Caco-2 (cell line): ENCODE measurements at regions not wholly inside any gene's neighbourhood (a gene's known extent, or its start where the extent isn't known, plus 50 kb on each side); places are given as distances from the start of the nearest gene placed in this dataset.

ENCODE experiments used
- BruUV-seq: library from RNA; stranded (reverse); fragments of 400-500 nt; replicated peaks from 2 replicates; lab custom pipeline; 2021; lab: Mats Ljungman, UMichigan
- CTCF ChIA-PET: fragments of 300-600 bp; sonication (Branson Sonifier 250); formaldehyde crosslinking; loops from one replicate; lab custom pipeline; 2022; ENCODE audit warnings: antibody characterized with exemption; lab: Charles Lee
- POLR2A ChIA-PET: fragments of 300-600 bp; sonication (Branson Sonifier 250); formaldehyde crosslinking; loops from one replicate; lab custom pipeline; 2022; ENCODE audit warnings: antibody characterized with exemption; lab: Charles Lee
- DNase-seq, 2 experiments: peaks; one replicate each; pipeline versions ENCODE4 v3.0.0 to v3.0.0-alpha.2; 2020 to 2022
- H3K27me3 ChIP-seq: replicated peaks from 2 replicates; pipeline ENCODE4 v1.6.0; 2011; ENCODE audit warnings: low read length; ENCODE audit not compliant: control insufficient read depth, insufficient read depth
- H3K36me3 ChIP-seq: 2 replicates; pipeline ENCODE4 v1.5.1; 2011; ENCODE audit warnings: low read length; ENCODE audit not compliant: control insufficient read depth, insufficient read depth
- H3K4me1 ChIP-seq: fragments of 250-450 bp; sonication (Bioruptor Pico); 2 replicates; pipeline ENCODE4 v1.5.1; 2020; ENCODE audit warnings: mild to moderate bottlenecking
- H3K4me3 ChIP-seq: 2 replicates; pipeline ENCODE4 v1.5.1; 2011; ENCODE audit warnings: low read depth, mild to moderate bottlenecking, control low read depth, low read length
- H3K9me3 ChIP-seq: fragments of 250-450 bp; sonication (Bioruptor Pico); 2 replicates; pipeline ENCODE4 v1.5.1; 2020; ENCODE audit warnings: mild to moderate bottlenecking, moderate library complexity
- H3K27ac Mint-ChIP-seq: one replicate; pipeline ENCODE4 v1.8.0; 2022; ENCODE audit warnings: mixed read lengths; ENCODE audit not compliant: unreplicated experiment
- H3K27me3 Mint-ChIP-seq: one replicate; pipeline ENCODE4 v1.8.0; 2022; ENCODE audit warnings: mixed read lengths; ENCODE audit not compliant: insufficient read depth, unreplicated experiment
- H3K36me3 Mint-ChIP-seq: one replicate; pipeline ENCODE4 v1.8.0; 2022; ENCODE audit warnings: mild to moderate bottlenecking, mixed read lengths; ENCODE audit not compliant: insufficient read depth, unreplicated experiment
- H3K4me1 Mint-ChIP-seq: one replicate; pipeline ENCODE4 v1.8.0; 2022; ENCODE audit warnings: low read depth, mixed read lengths; ENCODE audit not compliant: unreplicated experiment
- H3K4me3 Mint-ChIP-seq: one replicate; pipeline ENCODE4 v1.8.0; 2022; ENCODE audit warnings: mild to moderate bottlenecking, moderate library complexity, mixed read lengths; ENCODE audit not compliant: unreplicated experiment
- H3K9me3 Mint-ChIP-seq: one replicate; pipeline ENCODE4 v1.8.0; 2022; ENCODE audit warnings: mixed read lengths; ENCODE audit not compliant: unreplicated experiment
- intact Hi-C: fragments of 100-400 bp; cut with micrococcal nuclease; formaldehyde crosslinking; loops from one replicate; pipeline ENCODE4 v1.10.0; 2022; ENCODE audit not compliant: unreplicated experiment
- TF ChIP-seq, protein P1 (sequence below), 2 experiments: fragments of 200-600 bp in 1 of 2; IDR thresholded peaks; 1 replicate in 1 of 2; 2 replicates in 1 of 2; pipeline versions ENCODE4 v1.5.1 to v1.8.0; 2011 to 2022; ENCODE audit warnings: antibody characterized with exemption in 1 of 2, control low read depth in 1 of 2, inconsistent platforms in 1 of 2, low read depth in 1 of 2, low read length in 1 of 2, mild to moderate bottlenecking in 1 of 2, moderate library complexity in 1 of 2; ENCODE audit not compliant: insufficient read depth in 1 of 2, severe bottlenecking in 1 of 2, unreplicated experiment in 1 of 2

DNA sequence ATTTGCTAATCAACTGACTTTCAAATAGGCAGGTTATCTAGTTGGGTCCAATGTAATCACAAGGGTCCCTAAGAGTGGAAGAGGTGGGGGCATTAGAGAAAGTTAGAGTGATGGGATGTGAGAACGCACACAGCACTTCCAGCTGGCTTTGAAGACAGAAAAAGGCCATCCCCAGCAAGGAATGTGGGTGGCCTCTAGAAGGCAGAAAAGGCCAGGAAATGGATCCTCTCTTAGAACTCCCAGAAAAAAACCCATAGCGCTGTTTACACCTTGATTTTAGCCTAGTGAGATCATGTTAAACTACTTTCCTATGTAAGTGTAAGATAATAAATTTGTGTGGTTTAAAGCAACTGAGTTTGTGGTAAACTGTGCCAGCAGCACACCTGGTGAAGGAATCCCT, 219.5 kb upstream of the HABP2 start:
- H3K27ac Mint-ChIP-seq: no peak overlapping the region
- peaks cover 10% of the 10 kb centered on the region for H3K27me3 Mint-ChIP-seq
- H3K4me3 ChIP-seq: no peak overlapping the region
- no peak overlapping the region for H3K4me3 Mint-ChIP-seq
- TF ChIP-seq, protein P1, sequence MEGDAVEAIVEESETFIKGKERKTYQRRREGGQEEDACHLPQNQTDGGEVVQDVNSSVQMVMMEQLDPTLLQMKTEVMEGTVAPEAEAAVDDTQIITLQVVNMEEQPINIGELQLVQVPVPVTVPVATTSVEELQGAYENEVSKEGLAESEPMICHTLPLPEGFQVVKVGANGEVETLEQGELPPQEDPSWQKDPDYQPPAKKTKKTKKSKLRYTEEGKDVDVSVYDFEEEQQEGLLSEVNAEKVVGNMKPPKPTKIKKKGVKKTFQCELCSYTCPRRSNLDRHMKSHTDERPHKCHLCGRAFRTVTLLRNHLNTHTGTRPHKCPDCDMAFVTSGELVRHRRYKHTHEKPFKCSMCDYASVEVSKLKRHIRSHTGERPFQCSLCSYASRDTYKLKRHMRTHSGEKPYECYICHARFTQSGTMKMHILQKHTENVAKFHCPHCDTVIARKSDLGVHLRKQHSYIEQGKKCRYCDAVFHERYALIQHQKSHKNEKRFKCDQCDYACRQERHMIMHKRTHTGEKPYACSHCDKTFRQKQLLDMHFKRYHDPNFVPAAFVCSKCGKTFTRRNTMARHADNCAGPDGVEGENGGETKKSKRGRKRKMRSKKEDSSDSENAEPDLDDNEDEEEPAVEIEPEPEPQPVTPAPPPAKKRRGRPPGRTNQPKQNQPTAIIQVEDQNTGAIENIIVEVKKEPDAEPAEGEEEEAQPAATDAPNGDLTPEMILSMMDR (IDR thresholded peaks at IDR 0.05; ENCODE audit: insufficient read depth in 1 of 2, low read depth in 1 of 2, low read length in 1 of 2, severe bottlenecking in 1 of 2, unreplicated experiment in 1 of 2): peak in 1 of 2 experiments; percentile 12
- H3K27me3 ChIP-seq: no peaks in the 10 kb centered on the region
- no peaks in the 10 kb centered on the region for H3K36me3 ChIP-seq
- POLR2A ChIA-PET: no interaction called here
- intact Hi-C loops: no loop called here
- H3K36me3 Mint-ChIP-seq: no peaks in the 10 kb centered on the region
- no peak for DNase-seq
- peaks cover 14% of the 10 kb centered on the region for H3K9me3 Mint-ChIP-seq
- H3K9me3 ChIP-seq: 0 out of 2 replicates have a peak, but pooled peaks cover 5% of the 10 kb centered on the region
- BruUV-seq: no TSS peak
- no peaks in the 10 kb centered on the region for H3K4me1 ChIP-seq
- no peaks in the 10 kb centered on the region for H3K4me1 Mint-ChIP-seq
- CTCF ChIA-PET: interaction anchor here (0.7 kb wide), 1 partner anchor 52 kb away, joined by 5 read pairs; no protein-coding TSS in a partner anchor

DNA sequence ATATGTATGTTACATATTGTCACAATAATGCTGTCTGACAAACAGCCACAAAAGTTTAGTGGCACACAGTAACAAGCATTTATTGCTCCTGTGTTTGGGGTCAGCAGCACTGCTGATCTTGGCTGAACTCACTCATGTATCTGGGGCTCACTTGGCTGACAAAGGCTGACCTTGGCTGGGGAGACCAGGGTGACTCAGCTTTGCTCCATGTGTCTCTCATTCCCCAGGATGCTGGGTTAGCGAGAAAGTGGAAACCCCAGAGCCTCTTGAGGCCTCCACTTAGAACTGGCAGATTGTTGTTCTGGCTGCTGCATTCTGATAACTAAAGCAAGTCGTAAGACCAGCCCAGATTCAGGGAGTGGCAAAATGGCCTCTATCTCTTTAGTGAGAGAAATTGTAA, 217.3 kb upstream of the HABP2 start:
- Histone ChIP-seq H3K4me1 (no peaks in the 10 kb centered on the region), H3K27me3 (no peaks in the 10 kb centered on the region), H3K4me3 (no peak overlapping the region), H3K9me3 (0 out of 2 replicates have a peak, but pooled peaks cover 5% of the 10 kb centered on the region), H3K36me3 (no peaks in the 10 kb centered on the region)
- ChIA-PET CTCF (no interaction called here), POLR2A (no interaction called here)
- no peaks in the 10 kb centered on the region for H3K4me1 Mint-ChIP-seq
- DNase-seq: no peak
- intact Hi-C loops: no loop called here
- no TSS peak for BruUV-seq
- TF ChIP-seq, protein P1 (IDR thresholded peaks at IDR 0.05; ENCODE audit: insufficient read depth in 1 of 2, low read depth in 1 of 2, low read length in 1 of 2, severe bottlenecking in 1 of 2, unreplicated experiment in 1 of 2): no peak
- H3K36me3 Mint-ChIP-seq: no peaks in the 10 kb centered on the region
- peaks cover 14% of the 10 kb centered on the region for H3K9me3 Mint-ChIP-seq
- H3K4me3 Mint-ChIP-seq: no peak overlapping the region
- H3K27me3 Mint-ChIP-seq: peaks cover 10% of the 10 kb centered on the region
- H3K27ac Mint-ChIP-seq: no peak overlapping the region

DNA sequence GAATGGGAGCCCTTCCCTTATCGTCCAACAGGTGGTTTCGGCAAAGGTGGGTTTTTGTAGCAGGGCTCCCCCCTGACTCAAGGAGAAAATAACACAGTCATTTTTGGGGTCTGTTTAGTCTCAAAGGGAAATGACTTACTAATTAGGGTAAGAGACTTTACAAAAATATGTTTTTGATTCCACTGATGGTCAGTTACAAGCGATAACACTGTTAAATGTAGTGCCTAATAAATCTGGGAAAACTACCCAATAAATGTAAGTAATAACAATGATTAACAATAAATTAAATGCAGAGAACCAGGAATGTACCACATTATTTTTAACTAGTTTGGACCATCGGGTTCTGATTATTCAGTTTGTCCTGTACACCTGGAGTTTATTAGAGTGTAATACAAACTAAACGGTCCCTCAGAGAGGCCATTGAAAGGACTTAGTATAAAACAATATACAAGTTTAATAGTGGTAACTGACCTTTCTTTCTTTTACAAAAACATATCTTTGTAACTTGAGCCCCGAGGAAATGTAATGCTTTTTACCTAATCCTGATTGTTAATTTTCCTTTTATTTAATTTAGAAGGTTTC, 216.2 kb upstream of the HABP2 start:
- DNase-seq: no peak
- TF ChIP-seq, protein P1 (IDR thresholded peaks at IDR 0.05; ENCODE audit: insufficient read depth in 1 of 2, low read depth in 1 of 2, low read length in 1 of 2, severe bottlenecking in 1 of 2, unreplicated experiment in 1 of 2): no peak
- POLR2A ChIA-PET: no interaction called here
- intact Hi-C loops: no loop called here
- H3K4me1 Mint-ChIP-seq: no peaks in the 10 kb centered on the region
- no peak overlapping the region for H3K27ac Mint-ChIP-seq
- CTCF ChIA-PET: no interaction called here
- no peak overlapping the region for H3K4me3 Mint-ChIP-seq
- no peaks in the 10 kb centered on the region for H3K4me1 ChIP-seq
- peaks cover 14% of the 10 kb centered on the region for H3K9me3 Mint-ChIP-seq
- no TSS peak for BruUV-seq
- H3K27me3 Mint-ChIP-seq: peaks cover 10% of the 10 kb centered on the region
- no peaks in the 10 kb centered on the region for H3K27me3 ChIP-seq
- no peaks in the 10 kb centered on the region for H3K36me3 Mint-ChIP-seq
- H3K4me3 ChIP-seq: no peak overlapping the region
- no peaks in the 10 kb centered on the region for H3K36me3 ChIP-seq
- 0 out of 2 replicates have a peak, but pooled peaks cover 5% of the 10 kb centered on the region for H3K9me3 ChIP-seq
